ENCODE measurements at regions not wholly inside any gene's neighbourhood (a gene's known extent, or its start where the extent isn't known, plus 50 kb on each side); places are given as distances from the start of the nearest gene placed in this dataset.

- Mint-ChIP-seq H3K27me3 (peaks cover 17% of the 10 kb centered on the region), H3K4me3 (no peak overlapping the region), H3K27ac (no peak overlapping the region), H3K9me3 (no peaks in the 10 kb centered on the region), H3K4me1 (ENCODE audit: low read depth) (no peaks in the 10 kb centered on the region), H3K36me3 (ENCODE audit: low read depth) (no peaks in the 10 kb centered on the region)
- intact Hi-C loops (cut with micrococcal nuclease) = no loop called here
- ChIA-PET CTCF (no interaction called here), POLR2A (no interaction called here)
- no peak for TF ChIP-seq CTCF (IDR thresholded peaks at IDR 0.05)
- ATAC-seq = no peak
- no peak for DNase-seq
These were observed 72.8 kb downstream of the FHIP1A start for GRCh38 chr4:151481813-151482212.

GRCh38 chr4:151484396-151485102 is 75.6 kb downstream of the FHIP1A start:
- peaks cover 25% of the 10 kb centered on the region for H3K27me3 Mint-ChIP-seq
- ATAC-seq = no peak
- no peak for TF ChIP-seq CTCF (IDR thresholded peaks at IDR 0.05)
- DNase-seq = no peak
- H3K4me1 Mint-ChIP-seq (ENCODE audit: low read depth) = no peaks in the 10 kb centered on the region
- ChIA-PET CTCF (no interaction called here), POLR2A (no interaction called here)
- H3K9me3 Mint-ChIP-seq = no peaks in the 10 kb centered on the region
- H3K36me3 Mint-ChIP-seq (ENCODE audit: low read depth) = no peaks in the 10 kb centered on the region
- H3K4me3 Mint-ChIP-seq = no peak overlapping the region
- intact Hi-C loops (cut with micrococcal nuclease) = no loop called here
- no peak overlapping the region for H3K27ac Mint-ChIP-seq

- Mint-ChIP-seq H3K4me1 (ENCODE audit: low read depth) (no peaks in the 10 kb centered on the region), H3K27ac (no peak overlapping the region), H3K27me3 (peaks cover 19% of the 10 kb centered on the region), H3K9me3 (no peaks in the 10 kb centered on the region), H3K4me3 (no peak overlapping the region), H3K36me3 (ENCODE audit: low read depth) (no peaks in the 10 kb centered on the region)
- DNase-seq = no peak
- ChIA-PET CTCF (no interaction called here), POLR2A (no interaction called here)
- no peak for TF ChIP-seq CTCF (IDR thresholded peaks at IDR 0.05)
- intact Hi-C loops (cut with micrococcal nuclease) = no loop called here
- ATAC-seq = no peak
These were observed 76.7 kb downstream of the FHIP1A start for GRCh38 chr4:151485541-151486131.

- DNase-seq (no peak), ATAC-seq (no peak)
- Mint-ChIP-seq H3K27ac (no peak overlapping the region), H3K4me3 (no peak overlapping the region), H3K9me3 (peaks cover 2% of the 10 kb centered on the region), H3K4me1 (ENCODE audit: low read depth) (no peaks in the 10 kb centered on the region), H3K36me3 (ENCODE audit: low read depth) (no peaks in the 10 kb centered on the region), H3K27me3 (peaks cover 18% of the 10 kb centered on the region)
- TF ChIP-seq CTCF (IDR thresholded peaks at IDR 0.05) = no peak
- ChIA-PET POLR2A (no interaction called here), CTCF (no interaction called here)
- intact Hi-C loops (cut with micrococcal nuclease) = no loop called here
These were observed 77.2 kb downstream of the FHIP1A start for GRCh38 chr4:151486168-151486567.

GRCh38 chr4:151488968-151489367 is 80.0 kb downstream of the FHIP1A start:
- ATAC-seq (no peak), DNase-seq (no peak)
- H3K27me3 Mint-ChIP-seq = peaks cover 21% of the 10 kb centered on the region
- H3K9me3 Mint-ChIP-seq = peaks cover 15% of the 10 kb centered on the region
- no peak overlapping the region for H3K4me3 Mint-ChIP-seq
- CTCF ChIA-PET = interaction anchor here (0.8 kb wide), 1 partner anchor 48 kb away, joined by 3 read pairs; no protein-coding TSS in a partner anchor
- TF ChIP-seq CTCF (IDR thresholded peaks at IDR 0.05) = no peak
- no peak overlapping the region for H3K27ac Mint-ChIP-seq
- intact Hi-C loops (cut with micrococcal nuclease) = no loop called here
- H3K36me3 Mint-ChIP-seq (ENCODE audit: low read depth) = no peaks in the 10 kb centered on the region
- no peaks in the 10 kb centered on the region for H3K4me1 Mint-ChIP-seq (ENCODE audit: low read depth)
- POLR2A ChIA-PET = no interaction called here
